Activated B cell treated with CpG ODN at 0.5 μM for 24 hours (primary cell): ENCODE measurements at regions not wholly inside any gene's neighbourhood (a gene's known extent, or its start where the extent isn't known, plus 50 kb on each side); places are given as distances from the start of the nearest gene placed in this dataset.

Experiments used
- ATAC-seq: fragments of 200-7000 bp; cut with Tn5 transposase; one replicate; pipeline ENCODE4 v1.10.0; 2021; ENCODE audit warnings: low read depth, mild to moderate bottlenecking, moderate library complexity
- CTCF ChIA-PET: fragments of 350-600 bp; sonication (Branson Sonifier 250); formaldehyde crosslinking; loops from one replicate; lab custom pipeline; 2021; ENCODE audit warnings: antibody characterized with exemption; lab: Charles Lee
- POLR2A ChIA-PET: fragments of 350-600 bp; sonication (Branson Sonifier 250); formaldehyde crosslinking; loops from one replicate; lab custom pipeline; 2021; ENCODE audit warnings: antibody characterized with exemption; lab: Charles Lee
- DNase-seq: peaks from one replicate; pipeline ENCODE4 v3.0.0; 2022
- H3K27ac Mint-ChIP-seq: one replicate; pipeline ENCODE4 v1.8.0; 2020; ENCODE audit warnings: mixed read lengths
- H3K27me3 Mint-ChIP-seq: one replicate; pipeline ENCODE4 v1.8.0; 2021; ENCODE audit warnings: mixed read lengths
- H3K36me3 Mint-ChIP-seq: one replicate; pipeline ENCODE4 v1.8.0; 2021; ENCODE audit warnings: low read depth, mixed read lengths
- H3K4me1 Mint-ChIP-seq: one replicate; pipeline ENCODE4 v1.8.0; 2021; ENCODE audit warnings: mixed read lengths
- H3K4me3 Mint-ChIP-seq: one replicate; pipeline ENCODE4 v1.8.0; 2020; ENCODE audit warnings: mild to moderate bottlenecking, mixed read lengths
- H3K9me3 Mint-ChIP-seq: one replicate; pipeline ENCODE4 v1.8.0; 2020; ENCODE audit warnings: mixed read lengths
- intact Hi-C: fragments of 100-400 bp; cut with micrococcal nuclease; formaldehyde crosslinking; loops from one replicate; pipeline ENCODE4 v1.15.1; 2024
- TF ChIP-seq, protein P1 (sequence below): fragments of 200-600 bp; IDR thresholded peaks from one replicate; pipeline ENCODE4 v1.8.0; 2022; ENCODE audit warnings: antibody characterized with exemption, mild to moderate bottlenecking

DNA sequence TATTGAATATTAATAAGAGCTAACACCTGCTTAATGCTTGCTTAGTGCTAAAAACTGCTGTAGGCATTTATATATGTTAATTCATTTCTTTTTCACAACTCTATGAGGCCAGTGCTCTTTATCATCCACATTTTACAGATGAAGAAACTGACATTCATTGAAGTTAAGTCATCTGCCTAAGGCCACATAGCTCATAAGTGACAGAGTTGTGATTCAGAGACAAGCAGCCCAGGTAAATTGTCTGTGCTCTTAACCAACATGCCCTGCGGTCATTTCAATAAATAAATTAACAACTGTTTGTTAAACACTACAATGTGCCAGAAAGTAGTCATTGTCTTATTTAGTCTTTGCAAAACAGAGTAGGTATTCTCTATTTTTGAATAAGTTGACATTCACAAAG lies 1354.4 kb upstream of the C9orf72 start:
- Mint-ChIP-seq H3K4me3 (no peak overlapping the region), H3K27me3 (no peaks in the 10 kb centered on the region), H3K36me3 (no peaks in the 10 kb centered on the region), H3K9me3 (peaks cover 4% of the 10 kb centered on the region), H3K4me1 (no peaks in the 10 kb centered on the region), H3K27ac (no peak overlapping the region)
- ATAC-seq: no peak
- TF ChIP-seq, protein P1, sequence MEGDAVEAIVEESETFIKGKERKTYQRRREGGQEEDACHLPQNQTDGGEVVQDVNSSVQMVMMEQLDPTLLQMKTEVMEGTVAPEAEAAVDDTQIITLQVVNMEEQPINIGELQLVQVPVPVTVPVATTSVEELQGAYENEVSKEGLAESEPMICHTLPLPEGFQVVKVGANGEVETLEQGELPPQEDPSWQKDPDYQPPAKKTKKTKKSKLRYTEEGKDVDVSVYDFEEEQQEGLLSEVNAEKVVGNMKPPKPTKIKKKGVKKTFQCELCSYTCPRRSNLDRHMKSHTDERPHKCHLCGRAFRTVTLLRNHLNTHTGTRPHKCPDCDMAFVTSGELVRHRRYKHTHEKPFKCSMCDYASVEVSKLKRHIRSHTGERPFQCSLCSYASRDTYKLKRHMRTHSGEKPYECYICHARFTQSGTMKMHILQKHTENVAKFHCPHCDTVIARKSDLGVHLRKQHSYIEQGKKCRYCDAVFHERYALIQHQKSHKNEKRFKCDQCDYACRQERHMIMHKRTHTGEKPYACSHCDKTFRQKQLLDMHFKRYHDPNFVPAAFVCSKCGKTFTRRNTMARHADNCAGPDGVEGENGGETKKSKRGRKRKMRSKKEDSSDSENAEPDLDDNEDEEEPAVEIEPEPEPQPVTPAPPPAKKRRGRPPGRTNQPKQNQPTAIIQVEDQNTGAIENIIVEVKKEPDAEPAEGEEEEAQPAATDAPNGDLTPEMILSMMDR: no peak
- POLR2A ChIA-PET: no interaction called here
- DNase-seq: no peak
- CTCF ChIA-PET: no interaction called here
- intact Hi-C loops: no loop called here

DNA sequence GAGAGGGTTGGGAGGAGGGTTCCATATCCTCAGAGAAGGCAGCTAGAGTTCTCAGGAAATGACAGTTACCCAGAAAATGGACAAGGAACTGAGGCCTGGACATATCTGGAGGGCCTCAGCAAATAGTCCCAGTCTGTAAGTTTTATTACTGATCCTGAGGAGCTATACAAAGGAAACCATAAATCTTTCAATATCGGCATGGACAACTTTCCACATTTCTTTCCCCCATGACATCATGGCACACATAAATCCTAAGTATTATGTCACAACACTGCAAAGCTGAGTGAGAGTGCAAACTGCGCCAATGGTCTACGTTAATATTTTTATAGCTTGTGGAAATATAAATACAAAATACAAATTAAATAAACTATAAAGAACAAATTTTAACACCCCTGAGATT lies 1356.2 kb upstream of the C9orf72 start:
- ChIA-PET POLR2A (no interaction called here), CTCF (no interaction called here)
- intact Hi-C loops: no loop called here
- DNase-seq (no peak), ATAC-seq (no peak)
- no peaks in the 10 kb centered on the region for H3K27me3 Mint-ChIP-seq
- TF ChIP-seq, protein P1: no peak
- H3K4me3 Mint-ChIP-seq: no peak overlapping the region
- no peaks in the 10 kb centered on the region for H3K36me3 Mint-ChIP-seq
- no peaks in the 10 kb centered on the region for H3K4me1 Mint-ChIP-seq
- peaks cover 6% of the 10 kb centered on the region for H3K9me3 Mint-ChIP-seq
- H3K27ac Mint-ChIP-seq: no peak overlapping the region

DNA sequence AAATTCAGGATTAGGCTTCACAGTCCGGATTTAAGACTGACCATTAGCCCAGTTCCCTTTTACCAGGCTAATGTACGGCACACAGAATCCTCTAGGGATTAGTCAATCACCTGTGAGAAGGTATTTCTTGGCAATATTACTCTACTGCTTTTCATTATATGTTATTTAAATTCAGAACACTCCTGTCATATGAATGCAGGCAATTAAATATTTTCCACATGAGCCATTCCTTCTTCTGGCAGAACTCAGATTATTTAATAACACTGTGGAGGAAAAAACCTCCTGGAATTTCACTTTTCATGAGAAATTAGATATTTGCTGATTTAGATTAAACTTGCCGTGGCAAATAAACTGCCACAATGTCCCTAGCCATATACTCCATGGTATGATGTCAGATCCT lies 1357.5 kb upstream of the C9orf72 start:
- no peak for ATAC-seq
- POLR2A ChIA-PET: no interaction called here
- Mint-ChIP-seq H3K27me3 (no peaks in the 10 kb centered on the region), H3K27ac (no peak overlapping the region), H3K36me3 (no peaks in the 10 kb centered on the region), H3K9me3 (peaks cover 9% of the 10 kb centered on the region), H3K4me3 (no peak overlapping the region), H3K4me1 (no peaks in the 10 kb centered on the region)
- CTCF ChIA-PET: no interaction called here
- TF ChIP-seq, protein P1: no peak
- DNase-seq: no peak
- intact Hi-C loops: no loop called here

DNA sequence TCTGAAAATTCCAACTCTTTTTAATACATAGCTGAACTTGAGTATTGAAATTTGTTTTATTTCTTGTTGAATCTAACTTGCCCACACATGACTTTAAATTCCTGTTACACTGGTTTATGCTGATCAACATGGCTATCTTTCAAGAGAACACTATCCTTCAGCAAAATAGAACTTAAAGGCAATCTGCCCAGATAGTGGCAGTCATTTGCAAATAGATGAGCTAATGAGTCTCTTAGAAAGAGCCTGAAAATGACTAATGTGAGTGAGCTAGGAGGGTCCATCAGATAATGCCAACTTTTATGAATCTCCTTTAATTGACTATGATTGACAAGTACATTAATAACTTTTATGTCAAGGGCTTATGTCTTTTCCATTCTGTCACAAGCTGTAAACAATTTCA lies 1360.8 kb upstream of the C9orf72 start:
- POLR2A ChIA-PET: no interaction called here
- TF ChIP-seq, protein P1: no peak
- no peaks in the 10 kb centered on the region for H3K4me1 Mint-ChIP-seq
- CTCF ChIA-PET: no interaction called here
- intact Hi-C loops: no loop called here
- no peak overlapping the region for H3K27ac Mint-ChIP-seq
- ATAC-seq (no peak), DNase-seq (no peak)
- no peak overlapping the region for H3K4me3 Mint-ChIP-seq
- peaks cover 14% of the 10 kb centered on the region for H3K9me3 Mint-ChIP-seq
- no peaks in the 10 kb centered on the region for H3K36me3 Mint-ChIP-seq
- no peaks in the 10 kb centered on the region for H3K27me3 Mint-ChIP-seq

DNA sequence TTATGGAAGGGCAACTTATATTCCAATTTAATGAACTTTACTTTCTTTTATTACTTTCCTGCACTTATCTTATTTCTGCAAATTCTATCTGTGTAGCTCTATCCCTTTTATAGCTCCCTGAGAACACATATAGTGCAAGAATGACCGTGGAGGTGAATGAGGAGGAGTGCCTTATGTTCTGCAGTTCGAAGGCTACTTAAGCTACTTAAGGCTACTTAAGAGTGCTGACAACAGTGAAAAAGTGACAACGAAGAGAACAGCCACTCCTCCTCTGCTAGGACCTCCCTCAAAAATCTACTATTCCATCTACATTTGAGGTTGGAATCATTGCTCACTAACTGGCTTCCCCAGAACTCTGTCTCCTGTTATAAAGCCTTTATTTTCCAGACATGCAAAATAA lies 1365.7 kb upstream of the C9orf72 start:
- intact Hi-C loops: no loop called here
- ATAC-seq: no peak
- TF ChIP-seq, protein P1: no peak

More for the DNA sequence above, 1365.7 kb upstream of the C9orf72 start:
- H3K4me1 Mint-ChIP-seq: no peaks in the 10 kb centered on the region
- H3K27me3 Mint-ChIP-seq: no peaks in the 10 kb centered on the region
- DNase-seq: no peak
- CTCF ChIA-PET: no interaction called here
- H3K36me3 Mint-ChIP-seq: no peaks in the 10 kb centered on the region
- H3K4me3 Mint-ChIP-seq: no peak overlapping the region
- POLR2A ChIA-PET: no interaction called here
- no peak overlapping the region for H3K27ac Mint-ChIP-seq
- peaks cover 8% of the 10 kb centered on the region for H3K9me3 Mint-ChIP-seq
